Naive thymus-derived CD4-positive, alpha-beta T cell (primary cell): ENCODE measurements at regions not wholly inside any gene's neighbourhood (a gene's known extent, or its start where the extent isn't known, plus 50 kb on each side); places are given as distances from the start of the nearest gene placed in this dataset.
A peak's percentile ranks its signal among the peaks of the same experiment; 100 is the strongest.
"Not testable (repeated sequence)": the region's sequence is repeated elsewhere in the genome, so short reads cannot be mapped to it uniquely, and the experiment has no call there.

ENCODE experiments used
- ATAC-seq: fragments of 150-1000 bp; cut with Tn5 transposase; 2 replicates; pipeline ENCODE4 v1.10.0; 2021; ENCODE audit warnings: mild to moderate bottlenecking, moderate library complexity
- CTCF ChIA-PET: fragments of 350-600 bp; sonication (Branson Sonifier 250); formaldehyde crosslinking; loops from one replicate; lab custom pipeline; 2021; ENCODE audit warnings: antibody characterized with exemption; lab: Charles Lee
- POLR2A ChIA-PET: fragments of 350-600 bp; sonication (Branson Sonifier 250); formaldehyde crosslinking; loops from one replicate; lab custom pipeline; 2021; ENCODE audit warnings: antibody characterized with exemption, inconsistent platforms; lab: Charles Lee
- DNase-seq, 9 donors: peaks; one replicate each; pipeline versions ENCODE4 v3.0.0 to v3.0.0-alpha.2; 2020 to 2022; ENCODE audit warnings: mixed read lengths in 1 of 9
- H3K27ac ChIP-seq: one replicate; pipeline ENCODE4 v1.7.0; 2013; ENCODE audit warnings: mild to moderate bottlenecking, low read depth, low read length, moderate library complexity
- H3K27me3 ChIP-seq, 2 donors: one replicate each; pipeline ENCODE4 v1.7.0; 2013; ENCODE audit warnings: low read length in 2 of 2, mild to moderate bottlenecking in 2 of 2, moderate library complexity in 2 of 2; ENCODE audit not compliant: control insufficient read depth in 2 of 2, insufficient read depth in 2 of 2
- H3K36me3 ChIP-seq, 3 experiments: 1 replicate in 2 of 3; 2 replicates in 1 of 3; pipeline ENCODE4 v1.7.0; 2013; ENCODE audit warnings: low read length in 3 of 3, mild to moderate bottlenecking in 3 of 3, moderate library complexity in 1 of 3; ENCODE audit not compliant: insufficient read depth in 3 of 3, control insufficient read depth in 2 of 3
- H3K4me1 ChIP-seq, 2 donors: one replicate each; pipeline ENCODE4 v1.7.0; 2013; ENCODE audit warnings: low read length in 2 of 2, mild to moderate bottlenecking in 2 of 2, moderate library complexity in 1 of 2; ENCODE audit not compliant: control insufficient read depth in 2 of 2, insufficient read depth in 2 of 2
- H3K4me3 ChIP-seq: 2 replicates; pipeline ENCODE4 v1.7.0; 2013; ENCODE audit warnings: mild to moderate bottlenecking, low read length
- H3K9me3 ChIP-seq, 3 experiments: 1 replicate in 2 of 3; 2 replicates in 1 of 3; pipeline ENCODE4 v1.7.0; 2013; ENCODE audit warnings: low read length in 3 of 3; ENCODE audit not compliant: control insufficient read depth in 2 of 3
- H3K27ac Mint-ChIP-seq, 9 donors: one replicate each; pipeline ENCODE4 v1.8.0; 2020 to 2022; ENCODE audit warnings: mixed read lengths in 9 of 9, mild to moderate bottlenecking in 8 of 9, moderate library complexity in 5 of 9, inconsistent platforms in 2 of 9
- H3K27me3 Mint-ChIP-seq, 5 donors: one replicate each; pipeline ENCODE4 v1.8.0; 2021 to 2022; ENCODE audit warnings: mixed read lengths in 5 of 5, mild to moderate bottlenecking in 1 of 5
- H3K36me3 Mint-ChIP-seq, 5 donors: one replicate each; pipeline ENCODE4 v1.8.0; 2020 to 2022; ENCODE audit warnings: mixed read lengths in 5 of 5, mild to moderate bottlenecking in 3 of 5, inconsistent platforms in 1 of 5
- H3K4me1 Mint-ChIP-seq, 7 donors: one replicate each; pipeline ENCODE4 v1.8.0; 2020 to 2022; ENCODE audit warnings: mixed read lengths in 7 of 7, mild to moderate bottlenecking in 3 of 7, inconsistent platforms in 1 of 7
- H3K4me3 Mint-ChIP-seq, 10 donors: one replicate each; pipeline ENCODE4 v1.8.0; 2020 to 2022; ENCODE audit warnings: mild to moderate bottlenecking in 10 of 10, mixed read lengths in 10 of 10, moderate library complexity in 6 of 10, inconsistent platforms in 2 of 10
- H3K9me3 Mint-ChIP-seq, 11 donors: one replicate each; pipeline ENCODE4 v1.8.0; 2020 to 2022; ENCODE audit warnings: mixed read lengths in 11 of 11, mild to moderate bottlenecking in 4 of 11, inconsistent platforms in 1 of 11, moderate library complexity in 1 of 11
- intact Hi-C, 2 donors: fragments of 100-400 bp; cut with micrococcal nuclease; formaldehyde crosslinking; loops; one replicate each; pipeline ENCODE4 v1.15.1; 2023

- H3K27me3 Mint-ChIP-seq = no peaks in the 10 kb centered on the region
- Histone ChIP-seq H3K4me1 (no peaks in the 10 kb centered on the region), H3K9me3 (no peaks in the 10 kb centered on the region), H3K27me3 (no peaks in the 10 kb centered on the region), H3K27ac (no peak overlapping the region), H3K4me3 (no peak overlapping the region), H3K36me3 (no peaks in the 10 kb centered on the region)
- peaks cover 0 to 8% (median 4%) of the 10 kb centered on the region in 11 donors for H3K9me3 Mint-ChIP-seq
- ChIA-PET CTCF (no interaction called here), POLR2A (no interaction called here)
- no peak overlapping the region for H3K27ac Mint-ChIP-seq
- no peak overlapping the region for H3K4me3 Mint-ChIP-seq
- H3K4me1 Mint-ChIP-seq = peaks cover 0 to 1% (median 0%) of the 10 kb centered on the region in 7 donors
- H3K36me3 Mint-ChIP-seq = no peaks in the 10 kb centered on the region
- intact Hi-C loops = no loop called here
- ATAC-seq = no peak
- DNase-seq = no peak
Observed at GRCh38 chr3:95338446-95338845, 1275.6 kb downstream of the NSUN3 start.

- intact Hi-C loops = no loop called here
- no peak overlapping the region for H3K4me3 ChIP-seq
- Mint-ChIP-seq H3K27me3 (no peaks in the 10 kb centered on the region), H3K4me3 (no peak overlapping the region), H3K4me1 (no peaks in the 10 kb centered on the region), H3K36me3 (no peaks in the 10 kb centered on the region), H3K9me3 (peaks cover 0 to 17% (median 4%) of the 10 kb centered on the region in 11 donors), H3K27ac (no peak overlapping the region)
- POLR2A ChIA-PET = no interaction called here
- ATAC-seq = no peak
- H3K4me1 ChIP-seq = no peaks in the 10 kb centered on the region
- no peaks in the 10 kb centered on the region for H3K36me3 ChIP-seq
- H3K27ac ChIP-seq = no peak overlapping the region
- no peaks in the 10 kb centered on the region for H3K9me3 ChIP-seq
- DNase-seq = no peak
- CTCF ChIA-PET = no interaction called here
- no peaks in the 10 kb centered on the region for H3K27me3 ChIP-seq
Observed at GRCh38 chr3:95341314-95341713, 1278.5 kb downstream of the NSUN3 start.

- POLR2A ChIA-PET = no interaction called here
- no peaks in the 10 kb centered on the region for H3K9me3 ChIP-seq
- no peaks in the 10 kb centered on the region for H3K27me3 ChIP-seq
- CTCF ChIA-PET = no interaction called here
- intact Hi-C loops = no loop called here
- Mint-ChIP-seq H3K4me3 (no peak overlapping the region), H3K4me1 (no peaks in the 10 kb centered on the region), H3K36me3 (no peaks in the 10 kb centered on the region), H3K27me3 (no peaks in the 10 kb centered on the region), H3K27ac (no peak overlapping the region), H3K9me3 (peaks cover 0 to 16% (median 4%) of the 10 kb centered on the region in 11 donors)
- no peak overlapping the region for H3K4me3 ChIP-seq
- no peak overlapping the region for H3K27ac ChIP-seq
- no peaks in the 10 kb centered on the region for H3K4me1 ChIP-seq
- H3K36me3 ChIP-seq = no peaks in the 10 kb centered on the region
- no peak for DNase-seq
- ATAC-seq = no peak
Observed at GRCh38 chr3:95343228-95343627, 1280.4 kb downstream of the NSUN3 start.

- POLR2A ChIA-PET = no interaction called here
- intact Hi-C loops = no loop called here
- no peak overlapping the region for H3K27ac Mint-ChIP-seq
- H3K36me3 Mint-ChIP-seq = no peaks in the 10 kb centered on the region
- no peaks in the 10 kb centered on the region for H3K4me1 Mint-ChIP-seq
- no peak overlapping the region for H3K27ac ChIP-seq
- H3K27me3 Mint-ChIP-seq = no peaks in the 10 kb centered on the region
- DNase-seq (no peak), ATAC-seq (no peak)
- H3K9me3 ChIP-seq = no peaks in the 10 kb centered on the region
- CTCF ChIA-PET = no interaction called here
- no peaks in the 10 kb centered on the region for H3K4me1 ChIP-seq
- H3K4me3 ChIP-seq = no peak overlapping the region
- H3K4me3 Mint-ChIP-seq = no peak overlapping the region
- H3K36me3 ChIP-seq = no peaks in the 10 kb centered on the region
- peaks cover 0 to 16% (median 4%) of the 10 kb centered on the region in 11 donors for H3K9me3 Mint-ChIP-seq
- H3K27me3 ChIP-seq = no peaks in the 10 kb centered on the region
Observed at GRCh38 chr3:95343767-95344166, 1280.9 kb downstream of the NSUN3 start.

DNA sequence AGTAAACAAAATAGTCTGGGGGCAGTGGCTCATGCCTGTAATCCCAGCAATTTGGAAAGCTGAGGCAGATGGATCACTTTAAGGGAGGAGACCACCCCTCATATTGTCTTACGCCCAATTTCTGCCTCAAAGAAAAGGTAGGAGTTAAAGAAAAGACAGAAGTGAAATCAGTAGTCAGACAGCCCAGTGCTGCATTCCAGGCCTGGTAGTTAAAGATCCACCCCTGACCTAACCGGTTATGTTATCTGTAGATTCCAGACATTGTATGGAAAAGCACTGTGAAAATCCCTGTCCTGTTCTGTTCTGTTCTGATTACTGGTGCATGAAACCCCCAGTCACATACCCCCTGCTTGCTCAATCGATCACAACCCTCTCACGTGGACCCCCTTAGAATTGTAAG, 1285.1 kb downstream of the NSUN3 start:
- peaks cover 0 to 11% (median 3%) of the 10 kb centered on the region in 11 donors for H3K9me3 Mint-ChIP-seq
- H3K27ac ChIP-seq, H3K4me1 ChIP-seq, H3K36me3 Mint-ChIP-seq, H3K27me3 Mint-ChIP-seq, H3K9me3 ChIP-seq, H3K4me3 Mint-ChIP-seq, H3K27ac Mint-ChIP-seq, DNase-seq, CTCF ChIA-PET, H3K4me1 Mint-ChIP-seq, ATAC-seq, H3K36me3 ChIP-seq, H3K4me3 ChIP-seq, intact Hi-C loops, H3K27me3 ChIP-seq, POLR2A ChIA-PET: not testable (repeated sequence)

- intact Hi-C loops = no loop called here
- Histone ChIP-seq H3K27me3 (no peaks in the 10 kb centered on the region), H3K4me3 (no peak overlapping the region), H3K27ac (no peak overlapping the region), H3K9me3 (no peaks in the 10 kb centered on the region), H3K36me3 (no peaks in the 10 kb centered on the region), H3K4me1 (no peaks in the 10 kb centered on the region)
- H3K4me1 Mint-ChIP-seq = no peaks in the 10 kb centered on the region
- H3K4me3 Mint-ChIP-seq = no peak overlapping the region
- peaks cover 0 to 8% (median 0%) of the 10 kb centered on the region in 11 donors for H3K9me3 Mint-ChIP-seq
- no peaks in the 10 kb centered on the region for H3K36me3 Mint-ChIP-seq
- no peak for ATAC-seq
- peak overlapping the region in 1 of 9 donors; percentile 51 for H3K27ac Mint-ChIP-seq
- H3K27me3 Mint-ChIP-seq = no peaks in the 10 kb centered on the region
- DNase-seq = no peak
- POLR2A ChIA-PET = no interaction called here
- CTCF ChIA-PET = no interaction called here
Observed at GRCh38 chr3:95348879-95349278, 1286.0 kb downstream of the NSUN3 start.

GRCh38 chr3:95350049-95350448, 1287.2 kb downstream of the NSUN3 start:
- ATAC-seq (no peak), DNase-seq (no peak)
- no peaks in the 10 kb centered on the region for H3K27me3 ChIP-seq
- H3K4me3 ChIP-seq = no peak overlapping the region
- no peak overlapping the region for H3K27ac ChIP-seq
- intact Hi-C loops = no loop called here
- Mint-ChIP-seq H3K27me3 (no peaks in the 10 kb centered on the region), H3K27ac (no peak overlapping the region), H3K9me3 (peaks cover 0 to 6% (median 0%) of the 10 kb centered on the region in 11 donors), H3K4me3 (no peak overlapping the region), H3K36me3 (no peaks in the 10 kb centered on the region), H3K4me1 (no peaks in the 10 kb centered on the region)
- CTCF ChIA-PET = no interaction called here
- POLR2A ChIA-PET = no interaction called here
- no peaks in the 10 kb centered on the region for H3K9me3 ChIP-seq
- H3K36me3 ChIP-seq = no peaks in the 10 kb centered on the region
- H3K4me1 ChIP-seq = no peaks in the 10 kb centered on the region
